Lung (tissue), 11 donors: ENCODE measurements at regions not wholly inside any gene's neighbourhood (a gene's known extent, or its start where the extent isn't known, plus 50 kb on each side); places are given as distances from the start of the nearest gene placed in this dataset.

Experiments
- ATAC-seq: fragments of 200-7000 bp; cut with Tn5 transposase; one replicate; pipeline ENCODE4 v1.9.1; 2020; ENCODE audit warnings: moderate number of reproducible peaks; ENCODE audit not compliant: insufficient read depth, low FRiP score
- DNase-seq, 3 donors: peaks; one replicate each; pipeline ENCODE4 v3.0.0-alpha.2; 2013 to 2017
- H3K27ac ChIP-seq, 2 donors: one replicate each; pipeline ENCODE4 v1.5.1; 2013; ENCODE audit warnings: mild to moderate bottlenecking in 2 of 2, moderate library complexity in 2 of 2, control low read depth in 1 of 2, inconsistent platforms in 1 of 2, low read depth in 1 of 2, low read length in 1 of 2
- H3K27me3 ChIP-seq, 3 donors: one replicate each; pipeline ENCODE4 v1.5.1; 2013; ENCODE audit warnings: low read length in 2 of 3; ENCODE audit not compliant: control insufficient read depth in 3 of 3, insufficient read depth in 3 of 3
- H3K36me3 ChIP-seq, 4 donors: one replicate each; pipeline ENCODE4 v1.5.1; 2013; ENCODE audit warnings: low read length in 4 of 4, mild to moderate bottlenecking in 1 of 4, moderate library complexity in 1 of 4; ENCODE audit not compliant: control insufficient read depth in 4 of 4, insufficient read depth in 4 of 4
- H3K4me1 ChIP-seq, 5 donors: one replicate each; pipeline ENCODE4 v1.5.1; 2013; ENCODE audit warnings: low read length in 5 of 5, mild to moderate bottlenecking in 2 of 5, moderate library complexity in 1 of 5; ENCODE audit not compliant: control insufficient read depth in 5 of 5, insufficient read depth in 5 of 5
- H3K4me3 ChIP-seq: one replicate; pipeline ENCODE4 v1.5.1; 2013; ENCODE audit warnings: mild to moderate bottlenecking, control low read depth, moderate library complexity
- H3K9ac ChIP-seq, 2 donors: one replicate each; pipeline ENCODE4 v1.5.1; 2013; ENCODE audit warnings: low read length in 2 of 2, control low read depth in 1 of 2; ENCODE audit not compliant: insufficient read depth in 1 of 2
- H3K9me3 ChIP-seq, 4 donors: one replicate each; pipeline ENCODE4 v1.5.1; 2013; ENCODE audit warnings: low read length in 3 of 4, mild to moderate bottlenecking in 1 of 4, moderate library complexity in 1 of 4; ENCODE audit not compliant: control insufficient read depth in 4 of 4, insufficient read depth in 3 of 4
- WGBS, 2 donors: extraction: QIAGEN DNeasy Blood & Tissue Kit; methylation state at CpG; one replicate each; pipeline ENCODE4 v1.1.7; 2013; 5-methylcytosine and 5-hydroxymethylcytosine counted together
- TF ChIP-seq, protein P1 (sequence below): IDR thresholded peaks from 2 replicates; pipeline ENCODE4 v1.5.1; 2012; ENCODE audit warnings: mild to moderate bottlenecking; ENCODE audit errors: control extremely low read depth, extremely low read depth
- donor health status: control.
- donor health status: control.
- donor health status: Bipolar disorder and iron deficiency.
- donor health status: healthy.
- donor health status: DM: yes; HTN: yes; CAD: no.

DNA sequence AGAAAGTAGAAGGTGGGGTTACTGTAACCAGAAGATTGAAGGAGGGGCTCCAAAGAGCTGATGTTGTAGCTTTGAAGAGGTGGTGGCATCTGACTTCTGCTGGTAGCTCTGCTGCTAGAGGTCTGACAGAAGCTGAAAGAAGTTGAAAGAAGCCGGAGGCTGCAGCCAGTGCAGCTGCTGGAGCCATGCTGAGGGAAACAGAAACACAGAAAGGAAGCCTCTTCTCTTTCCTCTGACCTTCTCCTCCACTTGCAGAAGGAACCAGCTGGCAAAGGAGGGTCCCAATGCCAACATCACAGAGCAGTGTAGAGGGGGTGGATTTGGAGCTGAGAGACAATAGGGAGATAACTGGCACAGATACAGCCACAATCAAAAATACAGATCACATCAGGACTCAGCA is 89.3 kb upstream of the HHIP start:
- no peaks in the 10 kb centered on the region for H3K9me3 ChIP-seq

DNA sequence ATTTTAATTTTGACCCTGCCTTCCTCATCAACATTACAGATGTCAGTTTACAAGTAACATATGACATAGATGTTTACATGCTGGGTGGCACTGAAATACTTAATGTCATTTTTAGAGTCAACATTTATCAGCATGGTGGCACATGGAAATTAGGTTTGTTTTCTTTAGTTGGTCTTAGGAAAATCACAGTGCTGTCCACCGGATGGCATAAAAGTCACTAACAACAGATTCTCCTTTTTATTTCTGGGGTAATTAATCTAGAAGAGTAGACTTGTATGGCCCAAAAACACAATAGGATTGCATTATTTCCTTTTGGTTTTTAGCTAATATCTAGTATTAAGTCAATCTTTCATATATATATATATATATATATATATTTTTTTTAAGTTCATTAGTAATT is 88.6 kb upstream of the HHIP start:
- ATAC-seq: no peak

More for the DNA sequence above, 89.3 kb upstream of the HHIP start:
- no peak overlapping the region for H3K9ac ChIP-seq
- H3K36me3 ChIP-seq: no peaks in the 10 kb centered on the region
- DNase-seq: no peak
- no peaks in the 10 kb centered on the region for H3K27me3 ChIP-seq
- H3K4me3 ChIP-seq: no peak overlapping the region
- ATAC-seq: no peak
- WGBS, 2 donors: 44 to 47% methylated on average over 1 of the region's 1 CpG
- TF ChIP-seq, protein P1, sequence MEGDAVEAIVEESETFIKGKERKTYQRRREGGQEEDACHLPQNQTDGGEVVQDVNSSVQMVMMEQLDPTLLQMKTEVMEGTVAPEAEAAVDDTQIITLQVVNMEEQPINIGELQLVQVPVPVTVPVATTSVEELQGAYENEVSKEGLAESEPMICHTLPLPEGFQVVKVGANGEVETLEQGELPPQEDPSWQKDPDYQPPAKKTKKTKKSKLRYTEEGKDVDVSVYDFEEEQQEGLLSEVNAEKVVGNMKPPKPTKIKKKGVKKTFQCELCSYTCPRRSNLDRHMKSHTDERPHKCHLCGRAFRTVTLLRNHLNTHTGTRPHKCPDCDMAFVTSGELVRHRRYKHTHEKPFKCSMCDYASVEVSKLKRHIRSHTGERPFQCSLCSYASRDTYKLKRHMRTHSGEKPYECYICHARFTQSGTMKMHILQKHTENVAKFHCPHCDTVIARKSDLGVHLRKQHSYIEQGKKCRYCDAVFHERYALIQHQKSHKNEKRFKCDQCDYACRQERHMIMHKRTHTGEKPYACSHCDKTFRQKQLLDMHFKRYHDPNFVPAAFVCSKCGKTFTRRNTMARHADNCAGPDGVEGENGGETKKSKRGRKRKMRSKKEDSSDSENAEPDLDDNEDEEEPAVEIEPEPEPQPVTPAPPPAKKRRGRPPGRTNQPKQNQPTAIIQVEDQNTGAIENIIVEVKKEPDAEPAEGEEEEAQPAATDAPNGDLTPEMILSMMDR: no peak
- H3K4me1 ChIP-seq: no peaks in the 10 kb centered on the region
- no peak overlapping the region for H3K27ac ChIP-seq

DNA sequence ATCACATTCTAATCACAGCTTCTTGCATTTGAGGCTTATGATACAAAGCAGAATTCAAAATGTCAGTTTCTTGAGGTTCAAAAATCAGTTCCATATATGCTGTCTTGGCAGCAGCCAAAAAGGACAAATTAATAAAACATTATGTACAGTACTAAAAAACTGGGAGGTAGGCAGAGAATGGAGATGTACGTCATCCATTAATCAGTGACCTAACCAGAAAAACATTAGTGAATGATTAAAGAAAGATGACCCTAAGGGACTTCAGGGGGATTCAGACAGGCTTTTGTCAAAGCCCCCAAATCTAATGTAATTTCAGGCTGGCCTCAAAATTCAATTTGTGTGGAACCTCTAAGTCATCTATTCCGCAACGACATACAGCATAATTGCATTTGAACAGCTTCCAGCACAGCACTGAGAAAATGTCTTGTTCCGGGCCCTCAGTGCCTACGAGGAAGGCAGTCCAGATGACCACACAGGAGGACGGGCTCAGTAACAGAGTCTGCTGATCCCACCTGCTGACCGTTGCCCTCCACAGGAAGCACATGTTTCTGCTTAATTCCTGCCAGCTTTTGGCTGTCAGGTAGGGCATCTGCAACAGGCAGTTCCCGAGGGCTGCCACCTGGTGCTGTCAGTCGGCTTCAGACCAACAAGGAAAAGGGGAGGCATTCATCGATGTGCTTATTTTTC is 83.8 kb upstream of the HHIP start:
- Histone ChIP-seq H3K4me3 (no peak overlapping the region), H3K27me3 (no peaks in the 10 kb centered on the region), H3K36me3 (no peaks in the 10 kb centered on the region), H3K4me1 (peaks cover 0 to 14% (median 1%) of the 10 kb centered on the region in 5 donors), H3K9me3 (no peaks in the 10 kb centered on the region), H3K27ac (peak overlapping the region in 1 of 2 donors; percentile 64), H3K9ac (no peak overlapping the region)
- WGBS, 2 donors: 26 to 27% methylated on average over 10 of the region's 10 CpGs
- peak; percentile 31 for ATAC-seq
- TF ChIP-seq, protein P1: no peak
- peak; percentile 44 to 73 (median 64) for DNase-seq

More for the DNA sequence above, 88.6 kb upstream of the HHIP start:
- H3K9ac ChIP-seq: no peak overlapping the region
- no peaks in the 10 kb centered on the region for H3K36me3 ChIP-seq
- no peak overlapping the region for H3K27ac ChIP-seq
- no peaks in the 10 kb centered on the region for H3K9me3 ChIP-seq
- TF ChIP-seq, protein P1: no peak
- no peak overlapping the region for H3K4me3 ChIP-seq
- H3K27me3 ChIP-seq: no peaks in the 10 kb centered on the region
- 67 to 71% methylated on average over 1 of the region's 1 CpG for WGBS, 2 donors
- no peak for DNase-seq
- H3K4me1 ChIP-seq: peaks cover 0 to 7% (median 1%) of the 10 kb centered on the region in 5 donors
